EH (cell line): ENCODE measurements at regions not wholly inside any gene's neighbourhood (a gene's known extent, or its start where the extent isn't known, plus 50 kb on each side); places are given as distances from the start of the nearest gene placed in this dataset.
A peak's percentile ranks its signal among the peaks of the same experiment; 100 is the strongest.
"Not testable (repeated sequence)": the region's sequence is repeated elsewhere in the genome, so short reads cannot be mapped to it uniquely, and the experiment has no call there.

Experiments
- DNase-seq: peaks from one replicate; pipeline ENCODE4 v3.0.0-alpha.2; 2015; ENCODE audit warnings: low read depth

- peak; percentile 76 for DNase-seq
Measured at GRCh38 chr16:86834451-86835035, 256.2 kb downstream of the FOXL1 start.

GRCh38 chr16:86835982-86836381 is 257.6 kb downstream of the FOXL1 start:
- DNase-seq = no peak

- DNase-seq = peak; percentile 99
Measured at GRCh38 chr16:86836503-86837129, 258.3 kb downstream of the FOXL1 start.

- no peak for DNase-seq
Measured at GRCh38 chr16:86843812-86844211, 265.5 kb downstream of the FOXL1 start.

GRCh38 chr16:86844695-86845094 is 266.3 kb downstream of the FOXL1 start:
- DNase-seq = no peak

- peak; percentile 13 for DNase-seq
Measured at GRCh38 chr16:86846136-86846535, 267.8 kb downstream of the FOXL1 start.

GRCh38 chr16:86848821-86849220 is 270.5 kb downstream of the FOXL1 start:
- DNase-seq = peak; percentile 27

GRCh38 chr16:86850670-86851069 is 272.3 kb downstream of the FOXL1 start:
- peak; percentile 15 for DNase-seq

- no peak for DNase-seq
Measured at GRCh38 chr16:86852135-86852534, 273.8 kb downstream of the FOXL1 start.

GRCh38 chr16:86854058-86854621 is 275.8 kb downstream of the FOXL1 start:
- peak; percentile 97 for DNase-seq

GRCh38 chr16:86854626-86855294 is 276.4 kb downstream of the FOXL1 start:
- peak; percentile 65 for DNase-seq

- no peak for DNase-seq
Measured at GRCh38 chr16:86856946-86857586, 278.7 kb downstream of the FOXL1 start.

- no peak for DNase-seq
Measured at GRCh38 chr16:86857807-86858206, 279.5 kb downstream of the FOXL1 start.

- no peak for DNase-seq
Measured at GRCh38 chr16:86858501-86858900, 280.2 kb downstream of the FOXL1 start.

- not testable (repeated sequence) for DNase-seq
Measured at GRCh38 chr16:86861270-86861858, 283.0 kb downstream of the FOXL1 start.

- peak; percentile 21 for DNase-seq
Measured at GRCh38 chr16:86862595-86863280, 284.4 kb downstream of the FOXL1 start.

- DNase-seq = no peak
Measured at GRCh38 chr16:86863609-86864008, 285.3 kb downstream of the FOXL1 start.

GRCh38 chr16:86864586-86864985 is 286.2 kb downstream of the FOXL1 start:
- no peak for DNase-seq

- peak; percentile 58 for DNase-seq
Measured at GRCh38 chr16:86865851-86866662, 287.7 kb downstream of the FOXL1 start.

- DNase-seq = no peak
Measured at GRCh38 chr16:86866986-86867722, 288.8 kb downstream of the FOXL1 start.
